Adrenal gland (tissue), 9 donors: ENCODE measurements at regions not wholly inside any gene's neighbourhood (a gene's known extent, or its start where the extent isn't known, plus 50 kb on each side); places are given as distances from the start of the nearest gene placed in this dataset.

ENCODE experiments used
- DNase-seq, 7 donors: peaks; one replicate each; pipeline ENCODE4 v3.0.0-alpha.2; 2019 to 2020
- H3K27ac ChIP-seq, 5 donors: fragments of 200-600 bp; sonication (generic) in 4 of 5; 1 replicate in 3 of 5; 2 replicates in 2 of 5; pipeline versions ENCODE4 v1.5.1 to v1.8.0; 2016 to 2020; ENCODE audit warnings: mild to moderate bottlenecking in 1 of 5
- H3K27me3 ChIP-seq: fragments of 200-600 bp; 2 replicates; pipeline ENCODE4 v1.8.0; 2021
- H3K36me3 ChIP-seq, 2 donors: fragments of 200-600 bp; replicated peaks in 1 of 2; 1 replicate in 1 of 2; 2 replicates in 1 of 2; pipeline versions ENCODE4 v1.5.1 to v1.8.0; 2018 to 2022
- H3K4me1 ChIP-seq, 2 donors: fragments of 200-600 bp; replicated peaks in 1 of 2; 1 replicate in 1 of 2; 2 replicates in 1 of 2; pipeline versions ENCODE4 v1.5.1 to v1.8.0; 2018 to 2021
- H3K4me3 ChIP-seq, 4 donors: fragments of 200-600 bp; sonication (generic) in 3 of 4; one replicate each; pipeline ENCODE4 v1.5.1; 2016 to 2018
- H3K9me3 ChIP-seq, 3 donors: fragments of 200-600 bp; sonication (generic) in 1 of 3; replicated peaks in 1 of 3; 1 replicate in 2 of 3; 2 replicates in 1 of 3; pipeline versions ENCODE4 v1.5.1 to v1.8.0; 2016 to 2021
- CTCF ChIP-seq, 6 experiments: fragments of 450-650 bp in 4 of 6; fragments of 200-600 bp in 2 of 6; sonication (generic) in 1 of 6; IDR thresholded peaks; 1 replicate in 5 of 6; 2 replicates in 1 of 6; pipeline versions ENCODE4 v1.5.1 to v1.8.0; 2016 to 2021; ENCODE audit warnings: antibody characterized with exemption in 6 of 6, mild to moderate bottlenecking in 2 of 6, moderate library complexity in 1 of 6
- POLR2A ChIP-seq, 2 donors: fragments of 450-650 bp; IDR thresholded peaks; one replicate each; pipeline ENCODE4 v1.6.1; 2017; ENCODE audit warnings: antibody characterized with exemption in 2 of 2, mild to moderate bottlenecking in 2 of 2, moderate library complexity in 1 of 2
- WGBS, 4 donors: extraction: QIAGEN DNeasy Blood & Tissue Kit in 2 of 4; methylation state at CpG; one replicate each; pipeline versions ENCODE4 v1.1.5 to v1.1.7; 2013 to 2017; 5-methylcytosine and 5-hydroxymethylcytosine counted together
- intact Hi-C, 2 donors: fragments of 100-400 bp; cut with DNase I; formaldehyde crosslinking; loops; one replicate each; pipeline versions ENCODE4 v1.14.1 to v1.15.0; 2022 to 2023
- donor health status: healthy with polysubstance abuse.
- donor health status: Bipolar disorder and iron deficiency.
- donor health status: DM: yes; HTN: yes; CAD: no.
- donor health status: DM: no; HTN: no; CAD: no.
- donor health status: DM: no; HTN: no; CAD: no.

- H3K27me3 ChIP-seq, result no peaks in the 10 kb centered on the region
- H3K9me3 ChIP-seq, result no peaks in the 10 kb centered on the region
- H3K27ac ChIP-seq, result no peak overlapping the region
- WGBS, 4 donors, result 89 to 96% (median 93%) methylated on average over 11 to 18 of the region's 18 CpGs
- intact Hi-C loops, result no loop called here
- TF ChIP-seq CTCF (IDR thresholded peaks at IDR 0.05) (no peak), POLR2A (IDR thresholded peaks at IDR 0.05) (no peak)
- DNase-seq, result no peak
- no peak overlapping the region for H3K4me3 ChIP-seq
- H3K36me3 ChIP-seq, result no peaks in the 10 kb centered on the region
- H3K4me1 ChIP-seq, result no peaks in the 10 kb centered on the region
Observed at GRCh38 chr4:131978120-131978519, 1171.0 kb upstream of the PCDH10 start.

GRCh38 chr4:131989576-131989975, 1159.5 kb upstream of the PCDH10 start:
- no peaks in the 10 kb centered on the region for H3K4me1 ChIP-seq
- intact Hi-C loops, result no loop called here
- no peak for DNase-seq
- WGBS, 4 donors, result 51 to 60% (median 56%) methylated on average over 4 of the region's 4 CpGs
- H3K27ac ChIP-seq, result no peak overlapping the region
- no peaks in the 10 kb centered on the region for H3K36me3 ChIP-seq
- no peak overlapping the region for H3K4me3 ChIP-seq
- TF ChIP-seq CTCF (IDR thresholded peaks at IDR 0.05), result no peak
- no peak for TF ChIP-seq POLR2A (IDR thresholded peaks at IDR 0.05)
- H3K9me3 ChIP-seq, result no peaks in the 10 kb centered on the region
- H3K27me3 ChIP-seq, result no peaks in the 10 kb centered on the region

GRCh38 chr4:132001542-132001941, 1147.6 kb upstream of the PCDH10 start:
- DNase-seq, result no peak
- H3K9me3 ChIP-seq, result no peaks in the 10 kb centered on the region
- no peak overlapping the region for H3K4me3 ChIP-seq
- 62 to 77% (median 67%) methylated on average over 4 of the region's 4 CpGs for WGBS, 4 donors
- no peaks in the 10 kb centered on the region for H3K27me3 ChIP-seq
- no peak overlapping the region for H3K27ac ChIP-seq
- H3K4me1 ChIP-seq, result no peaks in the 10 kb centered on the region
- intact Hi-C loops, result no loop called here
- TF ChIP-seq POLR2A (IDR thresholded peaks at IDR 0.05), result no peak
- TF ChIP-seq CTCF (IDR thresholded peaks at IDR 0.05), result no peak
- no peaks in the 10 kb centered on the region for H3K36me3 ChIP-seq

GRCh38 chr4:132003593-132003992, 1145.5 kb upstream of the PCDH10 start:
- intact Hi-C loops, result no loop called here
- WGBS, 4 donors, result 41 to 87% (median 81%) methylated on average over 2 of the region's 2 CpGs

More at GRCh38 chr4:132003593-132003992, 1145.5 kb upstream of the PCDH10 start:
- Histone ChIP-seq H3K9me3 (no peaks in the 10 kb centered on the region), H3K36me3 (no peaks in the 10 kb centered on the region), H3K4me1 (no peaks in the 10 kb centered on the region), H3K27me3 (no peaks in the 10 kb centered on the region), H3K4me3 (no peak overlapping the region), H3K27ac (no peak overlapping the region)
- DNase-seq, result no peak
- TF ChIP-seq POLR2A (IDR thresholded peaks at IDR 0.05) (no peak), CTCF (IDR thresholded peaks at IDR 0.05) (no peak)
